Peyer's patch (tissue), 4 donors: ENCODE measurements at regions not wholly inside any gene's neighbourhood (a gene's known extent, or its start where the extent isn't known, plus 50 kb on each side); places are given as distances from the start of the nearest gene placed in this dataset.

Experiments
- DNase-seq, 3 donors: peaks; one replicate each; pipeline ENCODE4 v3.0.0-alpha.2; 2017 to 2019
- H3K27ac ChIP-seq, 4 donors: fragments of 200-600 bp; sonication (generic); one replicate each; pipeline ENCODE4 v1.5.1; 2016 to 2019
- H3K27me3 ChIP-seq, 2 donors: fragments of 200-600 bp; sonication (generic); one replicate each; pipeline ENCODE4 v1.5.1; 2019
- H3K36me3 ChIP-seq, 3 donors: fragments of 200-600 bp; sonication (generic); one replicate each; pipeline ENCODE4 v1.5.1; 2016 to 2019
- H3K4me1 ChIP-seq, 4 donors: fragments of 200-600 bp; sonication (generic); one replicate each; pipeline ENCODE4 v1.5.1; 2016 to 2019
- H3K4me3 ChIP-seq, 4 donors: fragments of 200-600 bp; sonication (generic); 1 replicate in 3 of 4; 2 replicates in 1 of 4; pipeline ENCODE4 v1.5.1; 2016 to 2019; ENCODE audit warnings: mild to moderate bottlenecking in 1 of 4
- H3K9me3 ChIP-seq, 4 donors: fragments of 200-600 bp; sonication (generic); one replicate each; pipeline ENCODE4 v1.5.1; 2016 to 2019; ENCODE audit warnings: mild to moderate bottlenecking in 1 of 4
- POLR2A ChIP-seq, 2 donors: fragments of 450-650 bp; IDR thresholded peaks; one replicate each; pipeline ENCODE4 v1.5.1; 2017; ENCODE audit warnings: antibody characterized with exemption in 2 of 2, mild to moderate bottlenecking in 2 of 2, moderate library complexity in 2 of 2
- TF ChIP-seq, protein P1 (sequence below), 6 experiments: fragments of 450-650 bp in 4 of 6; fragments of 200-600 bp in 2 of 6; sonication (generic) in 1 of 6; IDR thresholded peaks; one replicate each; pipeline ENCODE4 v1.5.1; 2017 to 2019; ENCODE audit warnings: antibody characterized with exemption in 6 of 6, mild to moderate bottlenecking in 3 of 6, moderate library complexity in 1 of 6

DNA sequence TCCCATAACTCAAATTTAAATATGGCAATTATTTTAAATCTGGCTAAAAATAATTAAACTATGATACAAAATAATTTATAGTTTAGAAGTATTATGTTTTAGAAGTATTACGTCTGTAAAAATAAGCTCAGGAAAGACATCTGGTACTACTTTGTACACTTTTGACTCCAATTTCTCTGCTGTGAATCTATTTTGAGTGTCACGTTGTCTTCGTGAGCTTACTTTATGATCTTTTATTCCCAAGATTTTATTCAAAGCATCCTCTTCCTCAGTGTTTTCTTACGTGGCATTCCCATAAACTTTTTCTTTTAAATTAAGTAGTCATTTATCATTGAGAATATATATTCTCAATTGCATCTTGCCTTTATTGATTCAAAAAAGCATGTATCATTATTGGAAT lies 223.3 kb upstream of the KCNJ16 start:
- Histone ChIP-seq H3K27ac (no peak overlapping the region), H3K36me3 (no peaks in the 10 kb centered on the region), H3K27me3 (no peaks in the 10 kb centered on the region), H3K4me3 (no peak overlapping the region), H3K4me1 (no peaks in the 10 kb centered on the region), H3K9me3 (no peaks in the 10 kb centered on the region)
- TF ChIP-seq, protein P1, sequence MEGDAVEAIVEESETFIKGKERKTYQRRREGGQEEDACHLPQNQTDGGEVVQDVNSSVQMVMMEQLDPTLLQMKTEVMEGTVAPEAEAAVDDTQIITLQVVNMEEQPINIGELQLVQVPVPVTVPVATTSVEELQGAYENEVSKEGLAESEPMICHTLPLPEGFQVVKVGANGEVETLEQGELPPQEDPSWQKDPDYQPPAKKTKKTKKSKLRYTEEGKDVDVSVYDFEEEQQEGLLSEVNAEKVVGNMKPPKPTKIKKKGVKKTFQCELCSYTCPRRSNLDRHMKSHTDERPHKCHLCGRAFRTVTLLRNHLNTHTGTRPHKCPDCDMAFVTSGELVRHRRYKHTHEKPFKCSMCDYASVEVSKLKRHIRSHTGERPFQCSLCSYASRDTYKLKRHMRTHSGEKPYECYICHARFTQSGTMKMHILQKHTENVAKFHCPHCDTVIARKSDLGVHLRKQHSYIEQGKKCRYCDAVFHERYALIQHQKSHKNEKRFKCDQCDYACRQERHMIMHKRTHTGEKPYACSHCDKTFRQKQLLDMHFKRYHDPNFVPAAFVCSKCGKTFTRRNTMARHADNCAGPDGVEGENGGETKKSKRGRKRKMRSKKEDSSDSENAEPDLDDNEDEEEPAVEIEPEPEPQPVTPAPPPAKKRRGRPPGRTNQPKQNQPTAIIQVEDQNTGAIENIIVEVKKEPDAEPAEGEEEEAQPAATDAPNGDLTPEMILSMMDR (IDR thresholded peaks at IDR 0.05), result no peak
- TF ChIP-seq POLR2A (IDR thresholded peaks at IDR 0.05), result no peak
- no peak for DNase-seq

- Histone ChIP-seq H3K36me3 (no peaks in the 10 kb centered on the region), H3K4me1 (no peaks in the 10 kb centered on the region), H3K4me3 (no peak overlapping the region), H3K27ac (no peak overlapping the region), H3K9me3 (no peaks in the 10 kb centered on the region), H3K27me3 (no peaks in the 10 kb centered on the region)
- no peak for DNase-seq
- TF ChIP-seq, protein P1 (IDR thresholded peaks at IDR 0.05), result no peak
- TF ChIP-seq POLR2A (IDR thresholded peaks at IDR 0.05), result no peak
Measured at GRCh38 chr17:69853541-69854224, 221.3 kb upstream of the KCNJ16 start.

GRCh38 chr17:69854225-69854780 lies 220.7 kb upstream of the KCNJ16 start:
- TF ChIP-seq, protein P1 (IDR thresholded peaks at IDR 0.05), result no peak
- TF ChIP-seq POLR2A (IDR thresholded peaks at IDR 0.05), result no peak
- Histone ChIP-seq H3K36me3 (no peaks in the 10 kb centered on the region), H3K4me1 (no peaks in the 10 kb centered on the region)

DNA sequence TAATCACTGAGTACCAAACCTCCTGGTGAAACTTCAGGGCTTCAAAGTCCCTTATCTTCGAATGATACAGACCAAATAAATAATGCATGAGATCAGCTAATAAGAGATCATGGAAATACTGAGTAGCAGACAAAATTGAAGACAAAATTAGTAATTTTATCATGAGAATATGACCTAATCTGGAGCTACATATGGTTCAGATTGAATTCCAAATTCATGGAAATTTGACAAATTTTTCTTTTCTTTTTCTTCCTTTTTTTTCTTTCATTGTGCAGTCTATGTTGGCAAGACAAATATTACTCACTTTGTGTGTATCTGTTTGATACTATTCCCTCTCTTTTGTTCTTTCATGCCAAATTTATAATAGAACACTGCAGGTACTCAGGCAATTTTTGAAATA lies 218.1 kb upstream of the KCNJ16 start:
- no peaks in the 10 kb centered on the region for H3K27me3 ChIP-seq
- H3K27ac ChIP-seq, result no peak overlapping the region
- no peaks in the 10 kb centered on the region for H3K36me3 ChIP-seq
- DNase-seq, result no peak
- no peaks in the 10 kb centered on the region for H3K9me3 ChIP-seq
- no peaks in the 10 kb centered on the region for H3K4me1 ChIP-seq
- no peak overlapping the region for H3K4me3 ChIP-seq
- TF ChIP-seq, protein P1 (IDR thresholded peaks at IDR 0.05), result no peak
- TF ChIP-seq POLR2A (IDR thresholded peaks at IDR 0.05), result no peak

More at GRCh38 chr17:69854225-69854780, 220.7 kb upstream of the KCNJ16 start:
- no peak overlapping the region for H3K4me3 ChIP-seq
- H3K9me3 ChIP-seq, result no peaks in the 10 kb centered on the region
- no peaks in the 10 kb centered on the region for H3K27me3 ChIP-seq
- no peak for DNase-seq
- H3K27ac ChIP-seq, result no peak overlapping the region

- Histone ChIP-seq H3K4me3 (no peak overlapping the region), H3K27me3 (no peaks in the 10 kb centered on the region), H3K36me3 (no peaks in the 10 kb centered on the region), H3K27ac (no peak overlapping the region), H3K4me1 (no peaks in the 10 kb centered on the region), H3K9me3 (no peaks in the 10 kb centered on the region)
- DNase-seq, result no peak
- no peak for TF ChIP-seq POLR2A (IDR thresholded peaks at IDR 0.05)
- TF ChIP-seq, protein P1 (IDR thresholded peaks at IDR 0.05), result no peak
Measured at GRCh38 chr17:69857412-69857835, 217.6 kb upstream of the KCNJ16 start.
